HepG2 (cell line): ENCODE measurements at regions not wholly inside any gene's neighbourhood (a gene's known extent, or its start where the extent isn't known, plus 50 kb on each side); places are given as distances from the start of the nearest gene placed in this dataset.

ENCODE experiments used
- ATAC-seq: fragments of 200-7000 bp; cut with Tn5 transposase; 3 replicates; pipeline ENCODE4 v1.9.1; 2020; ENCODE audit warnings: mild to moderate bottlenecking, moderate library complexity
- BruUV-seq: library from RNA; stranded (reverse); fragments of 400-500 nt; replicated peaks from 2 replicates; lab custom pipeline; 2021; lab: Mats Ljungman, UMichigan
- CTCF ChIA-PET: fragments of 300-600 bp; formaldehyde crosslinking; extraction: SDS; loops from one replicate; lab custom pipeline; 2021; ENCODE audit warnings: low total read pairs, inconsistent platforms, low intra/inter-chr PET ratio; lab: Yijun Ruan, JAX
- POLR2A ChIA-PET: fragments of 350-600 bp; sonication (Branson Sonifier 250); formaldehyde crosslinking; loops from one replicate; lab custom pipeline; 2020; ENCODE audit warnings: antibody characterized with exemption, inconsistent platforms; lab: Yijun Ruan, JAX
- DNase-seq: peaks from one replicate; pipeline ENCODE4 v3.0.0-alpha.2; 2015; ENCODE audit warnings: low spot score
- FAIRE-seq: peaks from 3 replicates; lab custom pipeline; 2011; peaks lifted over from hg19 to GRCh38; lab: Jason Lieb, UNC
- H2AFZ ChIP-seq: one replicate; pipeline ENCODE4 v1.6.1; 2011; ENCODE audit warnings: low read length, inconsistent platforms
- H3K27ac ChIP-seq: fragments of 300-600 bp; 3 replicates; pipeline ENCODE4 v1.8.0; 2011; ENCODE audit warnings: mixed run types, mild to moderate bottlenecking, mixed read lengths, low read length, inconsistent platforms; ENCODE audit not compliant: insufficient read depth; ENCODE audit errors: extremely low read length
- H3K27me3 ChIP-seq, 2 experiments: fragments of 200-600 bp in 1 of 2; 2 replicates in 1 of 2; 3 replicates in 1 of 2; pipeline versions ENCODE4 v1.6.0 to v1.8.0; 2011; ENCODE audit warnings: low read length in 2 of 2, mild to moderate bottlenecking in 2 of 2, moderate library complexity in 2 of 2, inconsistent platforms in 1 of 2; ENCODE audit not compliant: insufficient read depth in 2 of 2, control insufficient read depth in 1 of 2
- H3K36me3 ChIP-seq, 2 experiments: fragments of 200-600 bp in 1 of 2; replicated peaks in 1 of 2; 2 replicates in 1 of 2; 3 replicates in 1 of 2; pipeline versions ENCODE4 v1.5.1 to v1.8.0; 2011; ENCODE audit warnings: low read length in 2 of 2, inconsistent platforms in 1 of 2; ENCODE audit not compliant: insufficient read depth in 2 of 2, control insufficient read depth in 1 of 2
- H3K4me1 ChIP-seq: 2 replicates; pipeline ENCODE4 v1.5.1; 2012; ENCODE audit warnings: low read length, inconsistent platforms; ENCODE audit not compliant: insufficient read depth
- H3K4me2 ChIP-seq: 2 replicates; pipeline ENCODE4 v1.6.0; 2011; ENCODE audit warnings: low read depth, low read length, inconsistent platforms
- H3K4me3 ChIP-seq, 3 experiments: fragments of 200-600 bp in 1 of 3; sonication (generic), shearing (Covaris generic) in 1 of 3; replicated peaks in 1 of 3; 2 replicates each; pipeline ENCODE4 v1.5.1; 2011 to 2016; ENCODE audit warnings: low read length in 3 of 3, inconsistent platforms in 2 of 3, low read depth in 2 of 3, mild to moderate bottlenecking in 2 of 3, control low read depth in 1 of 3, mixed read lengths in 1 of 3; ENCODE audit not compliant: insufficient read depth in 1 of 3
- H3K79me2 ChIP-seq: one replicate; pipeline ENCODE4 v1.6.1; 2011; ENCODE audit warnings: low read length, inconsistent platforms; ENCODE audit not compliant: insufficient read depth
- H3K9ac ChIP-seq: 2 replicates; pipeline ENCODE4 v1.6.0; 2011; ENCODE audit warnings: mild to moderate bottlenecking, low read depth, low read length, inconsistent platforms; ENCODE audit not compliant: insufficient read depth
- H3K9me3 ChIP-seq: 2 replicates; pipeline ENCODE4 v1.5.1; 2012; ENCODE audit warnings: mild to moderate bottlenecking, low read length
- H4K20me1 ChIP-seq: 2 replicates; pipeline ENCODE4 v1.6.0; 2011; ENCODE audit warnings: inconsistent platforms, mild to moderate bottlenecking, low read length, moderate library complexity; ENCODE audit not compliant: insufficient read depth
- CEBPB ChIP-seq: IDR thresholded peaks from 2 replicates; pipeline ENCODE4 v1.6.1; 2011; ENCODE audit warnings: low read depth, low read length, improper control_type of control experiment, borderline replicate concordance
- CEBPG ChIP-seq: IDR thresholded peaks from 2 replicates; pipeline ENCODE4 v1.6.1; 2016
- EP300 ChIP-seq, 3 experiments: sonication (generic) in 1 of 3; formaldehyde crosslinking in 1 of 3; IDR thresholded peaks; 2 replicates each; pipeline versions ENCODE4 v1.5.1 to v1.6.1; 2011 to 2020; ENCODE audit warnings: low read depth in 2 of 3, low read length in 2 of 3, borderline replicate concordance in 1 of 3, improper control_type of control experiment in 1 of 3, mild to moderate bottlenecking in 1 of 3, missing genetic modification reagents in 1 of 3, moderate library complexity in 1 of 3
- FOSL2 ChIP-seq: sonication (generic); formaldehyde crosslinking; IDR thresholded peaks from 2 replicates; pipeline ENCODE4 v1.4.0; 2020; ENCODE audit warnings: missing genetic modification reagents
- PATZ1 ChIP-seq: sonication (generic); formaldehyde crosslinking; IDR thresholded peaks from 2 replicates; pipeline ENCODE4 v1.4.0; 2020; ENCODE audit warnings: missing genetic modification reagents
- ZNF441 ChIP-seq: sonication (generic); formaldehyde crosslinking; IDR thresholded peaks from 2 replicates; pipeline ENCODE4 v1.7.0; 2021; ENCODE audit warnings: missing genetic modification reagents, borderline replicate concordance
- ZNF615 ChIP-seq: sonication (generic); formaldehyde crosslinking; IDR thresholded peaks from 2 replicates; pipeline ENCODE4 v1.5.0; 2020; ENCODE audit warnings: mild to moderate bottlenecking, missing genetic modification reagents, borderline replicate concordance
- ZNF792 ChIP-seq: IDR thresholded peaks from 2 replicates; pipeline ENCODE4 v1.6.1; 2016
- WGBS: methylation state at CpG from one replicate; pipeline ENCODE4 v1.1.6; 2017; ENCODE audit warnings: low lambda C conversion rate; 5-methylcytosine and 5-hydroxymethylcytosine counted together
- in situ Hi-C: cut with HindIII; loops from 2 replicates; pipeline ENCODE4 v1.10.0; 2017; ENCODE audit warnings: low pct_unique_long_range_greater_than_20kb; ENCODE audit not compliant: extremely low pct_ligation_motif_present
- intact Hi-C: fragments of 100-400 bp; cut with micrococcal nuclease; formaldehyde crosslinking; loops from one replicate; pipeline ENCODE4 v1.10.0; 2022; ENCODE audit not compliant: unreplicated experiment

GRCh38 chr5:103472830-103473229 is 89.8 kb downstream of the NUDT12 start:
- no peaks in the 10 kb centered on the region; the same call in 1 of the 2 replicates for H4K20me1 ChIP-seq
- H3K27ac ChIP-seq = no peak overlapping the region
- no peaks in the 10 kb centered on the region for H3K36me3 ChIP-seq
- no peak overlapping the region for H3K9ac ChIP-seq
- H3K4me3 ChIP-seq = no peak overlapping the region
- ChIA-PET CTCF (no interaction called here), POLR2A (no interaction called here)
- no peaks in the 10 kb centered on the region for H3K9me3 ChIP-seq
- no peaks in the 10 kb centered on the region for H3K79me2 ChIP-seq
- DNase-seq = peak; percentile 25
- 0% methylated on average over 1 of the region's 1 CpG for WGBS
- ATAC-seq = no peak
- no TSS peak for BruUV-seq
- H2AFZ ChIP-seq = no peak overlapping the region
- intact Hi-C loops (no loop called here), in situ Hi-C loops (no loop called here)
- no peak overlapping the region for H3K4me2 ChIP-seq
- no peak for FAIRE-seq
- 0 out of 4 replicates have a peak, but pooled peaks of 1 of the 2 experiments have one; percentile 16 for TF ChIP-seq EP300 (IDR thresholded peaks at IDR 0.05; ENCODE audit: low read depth in 2 of 2, low read length in 2 of 2)
- TF ChIP-seq EP300 (CRISPR knock-in tag; IDR thresholded peaks at IDR 0.05; ENCODE audit: borderline replicate concordance) = no peak
- TF ChIP-seq ZNF792 (CRISPR knock-in tag) = peak; percentile 99
- TF ChIP-seq ZNF615 (CRISPR knock-in tag) = no peak
- peak; percentile 77 for TF ChIP-seq FOSL2 (CRISPR knock-in tag)
- TF ChIP-seq CEBPB = peak; percentile 74; the same call in 1 of the 2 replicates
- peak; percentile 83; the same call in 1 of the 2 replicates for TF ChIP-seq ZNF441 (CRISPR knock-in tag)
- TF ChIP-seq CEBPG = peak; percentile 57; the same call in 1 of the 2 replicates
- TF ChIP-seq PATZ1 (CRISPR knock-in tag) = no peak
- H3K27me3 ChIP-seq = no peaks in the 10 kb centered on the region
- no peaks in the 10 kb centered on the region for H3K4me1 ChIP-seq
